ENCODE measurements at regions not wholly inside any gene's neighbourhood (a gene's known extent, or its start where the extent isn't known, plus 50 kb on each side); places are given as distances from the start of the nearest gene placed in this dataset.
"Not testable (repeated sequence)": the region's sequence is repeated elsewhere in the genome, so short reads cannot be mapped to it uniquely, and the experiment has no call there.

- ATAC-seq (replicated peaks in 1 of 4), result no peak
- peaks cover 0 to 6% (median 0%) of the 10 kb centered on the region in 3 donors for H3K4me1 Mint-ChIP-seq
- no CpG with 5 or more reads among the region's 3 CpGs for WGBS (ENCODE audit: insufficient coverage)
- no peak overlapping the region for H3K27ac ChIP-seq (ENCODE audit: low read length)
- H3K4me1 ChIP-seq (ENCODE audit: control insufficient read depth in 1 of 2, extremely low read depth in 1 of 2, insufficient read depth in 2 of 2, low read length in 2 of 2), result no peaks in the 10 kb centered on the region
- H3K9me3 ChIP-seq, result no peaks in the 10 kb centered on the region
- no peak for DNase-seq
- ChIA-PET CTCF (no interaction called here), POLR2A (no interaction called here)
- no peaks in the 10 kb centered on the region for H3K27me3 Mint-ChIP-seq
- H3K27me3 ChIP-seq (replicated peaks in 1 of 2; ENCODE audit: control insufficient read depth in 2 of 2, extremely low read depth in 1 of 2, insufficient read depth in 2 of 2, low read length in 1 of 2), result no peaks in the 10 kb centered on the region
- no peak overlapping the region for H3K4me3 Mint-ChIP-seq
- no peak overlapping the region for H3K27ac Mint-ChIP-seq
- no peak overlapping the region for H3K4me3 ChIP-seq (ENCODE audit: control insufficient read depth in 1 of 2, extremely low read depth in 1 of 2, low read length in 1 of 2)
- no peaks in the 10 kb centered on the region for H3K36me3 ChIP-seq (ENCODE audit: control insufficient read depth in 2 of 2, extremely low read depth in 1 of 2, insufficient read depth in 1 of 2, low read length in 1 of 2)
- no peaks in the 10 kb centered on the region for H3K9me3 Mint-ChIP-seq
- H3K36me3 Mint-ChIP-seq, result no peaks in the 10 kb centered on the region
These were observed 135.7 kb downstream of the RPS4Y2 start for GRCh38 chrY:20891440-20892160.

- peaks cover 14% of the 10 kb centered on the region for H3K36me3 Mint-ChIP-seq
- 0% methylated on average over 2 of the region's 4 CpGs for WGBS (ENCODE audit: insufficient coverage)
- H3K9me3 Mint-ChIP-seq, result peaks cover 0 to 22% (median 0%) of the 10 kb centered on the region in 3 donors
- POLR2A ChIA-PET; H3K27me3 ChIP-seq (replicated peaks in 1 of 2; ENCODE audit: control insufficient read depth in 2 of 2, extremely low read depth in 1 of 2, insufficient read depth in 2 of 2, low read length in 1 of 2); H3K27me3 Mint-ChIP-seq; H3K36me3 ChIP-seq (ENCODE audit: control insufficient read depth in 2 of 2, extremely low read depth in 1 of 2, insufficient read depth in 1 of 2, low read length in 1 of 2); CTCF ChIA-PET; H3K27ac ChIP-seq (ENCODE audit: low read length); H3K4me1 ChIP-seq (ENCODE audit: control insufficient read depth in 1 of 2, extremely low read depth in 1 of 2, insufficient read depth in 2 of 2, low read length in 2 of 2); H3K9me3 ChIP-seq; H3K4me3 ChIP-seq (ENCODE audit: control insufficient read depth in 1 of 2, extremely low read depth in 1 of 2, low read length in 1 of 2): not testable (repeated sequence)
- ATAC-seq (replicated peaks in 1 of 4), result peak in 2 of 4 experiments; percentile 45 to 63
- peak overlapping the region in 1 of 3 donors; percentile 51 for H3K4me3 Mint-ChIP-seq
- peak overlapping the region in 1 of 2 donors; percentile 82 for H3K27ac Mint-ChIP-seq
- peaks cover 0 to 26% (median 0%) of the 10 kb centered on the region in 3 donors for H3K4me1 Mint-ChIP-seq
- peak in 20 of 35 experiments; percentile 36 to 80 (median 64) for DNase-seq
These were observed 169.6 kb downstream of the RPS4Y2 start for GRCh38 chrY:20925350-20926091.

- H3K4me3 ChIP-seq (ENCODE audit: control insufficient read depth in 1 of 2, extremely low read depth in 1 of 2, low read length in 1 of 2), result no peak overlapping the region
- peaks cover 0 to 2% of the 10 kb centered on the region in 2 experiments for H3K27me3 ChIP-seq (replicated peaks in 1 of 2; ENCODE audit: control insufficient read depth in 2 of 2, extremely low read depth in 1 of 2, insufficient read depth in 2 of 2, low read length in 1 of 2)
- ATAC-seq (replicated peaks in 1 of 4), result no peak
- DNase-seq, result no peak
- Mint-ChIP-seq H3K27me3 (no peaks in the 10 kb centered on the region), H3K9me3 (peaks cover 0 to 14% (median 0%) of the 10 kb centered on the region in 3 donors), H3K36me3 (peaks cover 4% of the 10 kb centered on the region), H3K27ac (no peak overlapping the region), H3K4me1 (peaks cover 0 to 21% (median 0%) of the 10 kb centered on the region in 3 donors), H3K4me3 (no peak overlapping the region)
- H3K36me3 ChIP-seq (ENCODE audit: control insufficient read depth in 2 of 2, extremely low read depth in 1 of 2, insufficient read depth in 1 of 2, low read length in 1 of 2), result no peaks in the 10 kb centered on the region
- H3K27ac ChIP-seq (ENCODE audit: low read length), result no peak overlapping the region
- H3K9me3 ChIP-seq, result no peaks in the 10 kb centered on the region
- WGBS (ENCODE audit: insufficient coverage), result 92% methylated on average over 4 of the region's 6 CpGs
- ChIA-PET CTCF (no interaction called here), POLR2A (no interaction called here)
- peaks cover 0 to 9% of the 10 kb centered on the region in 2 experiments for H3K4me1 ChIP-seq (ENCODE audit: control insufficient read depth in 1 of 2, extremely low read depth in 1 of 2, insufficient read depth in 2 of 2, low read length in 2 of 2)
These were observed 173.9 kb downstream of the RPS4Y2 start for GRCh38 chrY:20929691-20930342.

- ATAC-seq (replicated peaks in 1 of 4); H3K9me3 ChIP-seq; H3K27me3 Mint-ChIP-seq; H3K36me3 Mint-ChIP-seq; H3K4me3 Mint-ChIP-seq; H3K4me3 ChIP-seq (ENCODE audit: control insufficient read depth in 1 of 2, extremely low read depth in 1 of 2, low read length in 1 of 2); H3K27ac Mint-ChIP-seq; CTCF ChIA-PET; DNase-seq; H3K4me1 ChIP-seq (ENCODE audit: control insufficient read depth in 1 of 2, extremely low read depth in 1 of 2, insufficient read depth in 2 of 2, low read length in 2 of 2); H3K9me3 Mint-ChIP-seq; H3K27ac ChIP-seq (ENCODE audit: low read length); H3K27me3 ChIP-seq (replicated peaks in 1 of 2; ENCODE audit: control insufficient read depth in 2 of 2, extremely low read depth in 1 of 2, insufficient read depth in 2 of 2, low read length in 1 of 2); POLR2A ChIA-PET; H3K36me3 ChIP-seq (ENCODE audit: control insufficient read depth in 2 of 2, extremely low read depth in 1 of 2, insufficient read depth in 1 of 2, low read length in 1 of 2): not testable (repeated sequence)
- H3K4me1 Mint-ChIP-seq, result peaks cover 0 to 11% (median 0%) of the 10 kb centered on the region in 3 donors
- whole genome bisulfite sequencing (ENCODE audit: insufficient coverage), result no CpG with 5 or more reads among the region's 7 CpGs
These were observed 180.9 kb downstream of the RPS4Y2 start for GRCh38 chrY:20936709-20937251.

- POLR2A ChIA-PET, result no interaction called here
These were observed 205.6 kb downstream of the RPS4Y2 start for GRCh38 chrY:20961512-20961911.

GRCh38 chrY:20967828-20968227 lies 211.9 kb downstream of the RPS4Y2 start:
- no peak overlapping the region for H3K27ac Mint-ChIP-seq
- ATAC-seq (replicated peaks in 1 of 4) (no peak), DNase-seq (no peak)
- H3K9me3 ChIP-seq, result no peaks in the 10 kb centered on the region
- no peaks in the 10 kb centered on the region for H3K27me3 Mint-ChIP-seq
- H3K36me3 ChIP-seq (ENCODE audit: control insufficient read depth in 2 of 2, extremely low read depth in 1 of 2, insufficient read depth in 1 of 2, low read length in 1 of 2), result no peaks in the 10 kb centered on the region
- no peaks in the 10 kb centered on the region for H3K4me1 ChIP-seq (ENCODE audit: control insufficient read depth in 1 of 2, extremely low read depth in 1 of 2, insufficient read depth in 2 of 2, low read length in 2 of 2)
- peaks cover 0 to 6% (median 0%) of the 10 kb centered on the region in 3 donors for H3K4me1 Mint-ChIP-seq
- H3K27me3 ChIP-seq (replicated peaks in 1 of 2; ENCODE audit: control insufficient read depth in 2 of 2, extremely low read depth in 1 of 2, insufficient read depth in 2 of 2, low read length in 1 of 2), result no peaks in the 10 kb centered on the region
- H3K36me3 Mint-ChIP-seq, result no peaks in the 10 kb centered on the region
- ChIA-PET CTCF (no interaction called here), POLR2A (no interaction called here)
- no peak overlapping the region for H3K4me3 ChIP-seq (ENCODE audit: control insufficient read depth in 1 of 2, extremely low read depth in 1 of 2, low read length in 1 of 2)
- no peak overlapping the region for H3K4me3 Mint-ChIP-seq
- no peak overlapping the region for H3K27ac ChIP-seq (ENCODE audit: low read length)
- H3K9me3 Mint-ChIP-seq, result no peaks in the 10 kb centered on the region

More at GRCh38 chrY:20961512-20961911, 205.6 kb downstream of the RPS4Y2 start:
- peak in 1 of 35 experiments; percentile 5 for DNase-seq
- Histone ChIP-seq H3K27ac (ENCODE audit: low read length) (no peak overlapping the region), H3K4me3 (ENCODE audit: control insufficient read depth in 1 of 2, extremely low read depth in 1 of 2, low read length in 1 of 2) (no peak overlapping the region), H3K36me3 (ENCODE audit: control insufficient read depth in 2 of 2, extremely low read depth in 1 of 2, insufficient read depth in 1 of 2, low read length in 1 of 2) (no peaks in the 10 kb centered on the region), H3K4me1 (ENCODE audit: control insufficient read depth in 1 of 2, extremely low read depth in 1 of 2, insufficient read depth in 2 of 2, low read length in 2 of 2) (peaks cover 0 to 16% of the 10 kb centered on the region in 2 experiments), H3K27me3 (replicated peaks in 1 of 2; ENCODE audit: control insufficient read depth in 2 of 2, extremely low read depth in 1 of 2, insufficient read depth in 2 of 2, low read length in 1 of 2) (peaks cover 0 to 2% of the 10 kb centered on the region in 2 experiments), H3K9me3 (no peaks in the 10 kb centered on the region)
- no CpG with 5 or more reads among the region's 2 CpGs for WGBS (ENCODE audit: insufficient coverage)
- CTCF ChIA-PET, result no interaction called here
- Mint-ChIP-seq H3K9me3 (no peaks in the 10 kb centered on the region), H3K36me3 (no peaks in the 10 kb centered on the region), H3K4me1 (peaks cover 0 to 35% (median 0%) of the 10 kb centered on the region in 3 donors), H3K27ac (peak overlapping the region in 1 of 2 donors; percentile 71), H3K4me3 (peak overlapping the region in 1 of 3 donors; percentile 2), H3K27me3 (no peaks in the 10 kb centered on the region)
- ATAC-seq (replicated peaks in 1 of 4), result peak in 1 of 4 experiments; percentile 56

Measured in T-cell (primary cell).